GM23338 (cell line): ENCODE measurements at regions not wholly inside any gene's neighbourhood (a gene's known extent, or its start where the extent isn't known, plus 50 kb on each side); places are given as distances from the start of the nearest gene placed in this dataset.

Source experiments
- ATAC-seq: fragments of 200-7000 bp; cut with Tn5 transposase; 3 replicates; pipeline ENCODE4 v1.9.1; 2020
- DNase-seq: peaks from one replicate; pipeline ENCODE4 v3.0.0-alpha.2; 2015; ENCODE audit warnings: low spot score
- H2AFZ ChIP-seq: fragments of 200-600 bp; sonication (generic); 2 replicates; pipeline ENCODE4 v1.8.0; 2016; ENCODE audit warnings: antibody characterized with exemption, mild to moderate bottlenecking, moderate library complexity
- H3F3A ChIP-seq: fragments of 200-600 bp; sonication (generic); replicated peaks from 2 replicates; pipeline ENCODE4 v1.8.0; 2017; ENCODE audit warnings: antibody characterized with exemption, mixed run types, low read depth
- H3K27ac ChIP-seq: fragments of 200-600 bp; sonication (generic); 2 replicates; pipeline ENCODE4 v1.6.1; 2016; ENCODE audit warnings: low read depth
- H3K27me3 ChIP-seq: fragments of 200-600 bp; sonication (generic); 2 replicates; pipeline ENCODE4 v1.8.0; 2016; ENCODE audit warnings: mild to moderate bottlenecking, mixed run types, moderate library complexity; ENCODE audit not compliant: insufficient read depth
- H3K36me3 ChIP-seq: fragments of 200-600 bp; sonication (generic); 2 replicates; pipeline ENCODE4 v1.8.0; 2016; ENCODE audit warnings: mild to moderate bottlenecking; ENCODE audit not compliant: insufficient read depth
- H3K4me1 ChIP-seq: fragments of 200-600 bp; sonication (generic); 2 replicates; pipeline ENCODE4 v1.8.0; 2016; ENCODE audit warnings: mild to moderate bottlenecking, moderate library complexity; ENCODE audit not compliant: insufficient read depth
- H3K4me2 ChIP-seq: fragments of 200-600 bp; sonication (generic); 2 replicates; pipeline ENCODE4 v1.7.1; 2017; ENCODE audit warnings: mixed run types
- H3K4me3 ChIP-seq: fragments of 200-600 bp; sonication (generic); 2 replicates; pipeline ENCODE4 v1.6.1; 2016; ENCODE audit warnings: mixed run types
- H3K79me2 ChIP-seq: fragments of 200-600 bp; sonication (generic); replicated peaks from 2 replicates; pipeline ENCODE4 v1.8.0; 2017; ENCODE audit warnings: mild to moderate bottlenecking; ENCODE audit not compliant: insufficient read depth
- H3K9me2 ChIP-seq: fragments of 200-600 bp; sonication (generic); 2 replicates; pipeline ENCODE4 v1.8.0; 2017; ENCODE audit not compliant: insufficient read depth
- H4K20me1 ChIP-seq: fragments of 200-600 bp; sonication (generic); replicated peaks from 2 replicates; pipeline ENCODE4 v1.8.0; 2017; ENCODE audit warnings: mild to moderate bottlenecking; ENCODE audit not compliant: insufficient read depth
- H3K27ac Mint-ChIP-seq: 2 replicates; pipeline ENCODE4 v1.8.0; 2020; ENCODE audit warnings: inconsistent platforms, mild to moderate bottlenecking, moderate library complexity, mixed read lengths
- H3K27me3 Mint-ChIP-seq: 3 replicates; pipeline ENCODE4 v1.8.0; 2022; ENCODE audit warnings: low read depth, mild to moderate bottlenecking, moderate library complexity, mixed read lengths, inconsistent platforms; ENCODE audit not compliant: insufficient read depth, poor library complexity
- H3K36me3 Mint-ChIP-seq: 3 replicates; pipeline ENCODE4 v1.8.0; 2021; ENCODE audit warnings: low read depth, mild to moderate bottlenecking, inconsistent platforms, moderate library complexity, mixed read lengths
- H3K4me1 Mint-ChIP-seq: 3 replicates; pipeline ENCODE4 v1.8.0; 2020; ENCODE audit warnings: mild to moderate bottlenecking, inconsistent platforms, mixed read lengths
- H3K4me3 Mint-ChIP-seq: 3 replicates; pipeline ENCODE4 v1.8.0; 2021; ENCODE audit warnings: moderate library complexity, mild to moderate bottlenecking, inconsistent platforms, mixed read lengths
- H3K9me3 Mint-ChIP-seq: 3 replicates; pipeline ENCODE4 v1.8.0; 2020; ENCODE audit warnings: moderate library complexity, mild to moderate bottlenecking, inconsistent platforms, mixed read lengths
- CREB1 ChIP-seq: fragments of 250-450 bp; sonication (Bioruptor Pico); IDR thresholded peaks from 2 replicates; pipeline ENCODE4 v1.5.0; 2020; ENCODE audit warnings: low read depth, mild to moderate bottlenecking, moderate library complexity
- EZH2 ChIP-seq: fragments of 200-600 bp; sonication (generic); IDR thresholded peaks from one replicate; pipeline ENCODE4 v1.8.0; 2017; ENCODE audit warnings: antibody characterized with exemption, mild to moderate bottlenecking, low read depth; ENCODE audit not compliant: unreplicated experiment
- EZH2phosphoT487 ChIP-seq: fragments of 200-600 bp; sonication (generic); IDR thresholded peaks from one replicate; pipeline ENCODE4 v1.8.1; 2018; ENCODE audit warnings: antibody characterized with exemption; ENCODE audit not compliant: unreplicated experiment
- JUNB ChIP-seq: IDR thresholded peaks from one replicate; pipeline ENCODE4 v1.6.1; 2016; ENCODE audit warnings: antibody characterized with exemption; ENCODE audit not compliant: unreplicated experiment
- NANOG ChIP-seq: IDR thresholded peaks from 2 replicates; pipeline ENCODE4 v1.6.1; 2016; ENCODE audit warnings: antibody characterized with exemption, borderline replicate concordance
- POLR2AphosphoS5 ChIP-seq: IDR thresholded peaks from 2 replicates; pipeline ENCODE4 v1.6.1; 2016; ENCODE audit warnings: antibody characterized with exemption, low read depth
- STAT1 ChIP-seq: IDR thresholded peaks from one replicate; pipeline ENCODE4 v1.6.1; 2016; ENCODE audit warnings: antibody characterized with exemption; ENCODE audit not compliant: unreplicated experiment
- ZNF114 ChIP-seq: fragments of 250-450 bp; sonication (Bioruptor Pico); IDR thresholded peaks from 2 replicates; pipeline ENCODE4 v1.5.0; 2020; ENCODE audit warnings: mild to moderate bottlenecking, moderate library complexity
- ZNF331 ChIP-seq: fragments of 250-450 bp; sonication (Bioruptor Pico); IDR thresholded peaks from 2 replicates; pipeline ENCODE4 v1.5.0; 2020; ENCODE audit warnings: low read depth, mild to moderate bottlenecking, moderate library complexity
- TF ChIP-seq, protein P1 (sequence below), 2 experiments: fragments of 200-600 bp in 1 of 2; sonication (generic) in 1 of 2; conservative IDR thresholded peaks; 2 replicates each; pipeline versions ENCODE4 v1.5.1 to v1.6.1; 2016 to 2017; ENCODE audit warnings: antibody characterized with exemption in 2 of 2, low read depth in 2 of 2, mild to moderate bottlenecking in 2 of 2, moderate library complexity in 1 of 2
- TF ChIP-seq, protein P2 (sequence below): fragments of 250-450 bp; sonication (Bioruptor Pico); IDR thresholded peaks from 2 replicates; pipeline ENCODE4 v1.5.0; 2020; ENCODE audit warnings: mild to moderate bottlenecking, moderate library complexity

DNA sequence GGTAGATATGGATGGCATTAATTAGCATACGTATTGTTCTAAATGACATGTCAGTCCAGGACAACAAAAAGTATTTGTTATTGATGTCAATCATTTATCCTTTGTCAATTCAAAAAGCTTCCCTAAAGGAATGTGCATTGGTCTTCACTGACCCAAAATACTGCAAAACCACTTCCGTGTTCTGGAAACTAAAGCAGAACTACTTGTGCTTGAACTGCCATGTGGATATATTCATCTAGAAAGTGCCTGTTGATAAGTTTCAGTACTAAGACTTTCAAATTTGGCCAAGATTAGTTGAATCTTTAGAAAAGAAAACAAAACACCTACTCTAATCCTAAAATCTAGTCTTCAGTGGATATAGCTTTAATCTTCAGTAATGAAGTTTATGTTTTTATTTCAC lies 242.1 kb upstream of the PPP1R3A start:
- H3K4me3 ChIP-seq, result no peak overlapping the region
- H3K36me3 ChIP-seq, result no peaks in the 10 kb centered on the region
- peaks cover 7% of the 10 kb centered on the region for H3K4me1 ChIP-seq
- ATAC-seq (no peak), DNase-seq (no peak)
- Mint-ChIP-seq H3K36me3 (no peaks in the 10 kb centered on the region), H3K4me1 (peaks cover 13% of the 10 kb centered on the region), H3K27ac (no peak overlapping the region), H3K27me3 (no peaks in the 10 kb centered on the region), H3K9me3 (no peaks in the 10 kb centered on the region), H3K4me3 (no peak overlapping the region)
- no peaks in the 10 kb centered on the region for H3K9me2 ChIP-seq
- no peaks in the 10 kb centered on the region for H3K27me3 ChIP-seq
- H3K27ac ChIP-seq, result no peak overlapping the region
- no peak overlapping the region for H3K4me2 ChIP-seq
- no peaks in the 10 kb centered on the region for H4K20me1 ChIP-seq
- H2AFZ ChIP-seq, result no peak overlapping the region
- TF ChIP-seq, protein P1, sequence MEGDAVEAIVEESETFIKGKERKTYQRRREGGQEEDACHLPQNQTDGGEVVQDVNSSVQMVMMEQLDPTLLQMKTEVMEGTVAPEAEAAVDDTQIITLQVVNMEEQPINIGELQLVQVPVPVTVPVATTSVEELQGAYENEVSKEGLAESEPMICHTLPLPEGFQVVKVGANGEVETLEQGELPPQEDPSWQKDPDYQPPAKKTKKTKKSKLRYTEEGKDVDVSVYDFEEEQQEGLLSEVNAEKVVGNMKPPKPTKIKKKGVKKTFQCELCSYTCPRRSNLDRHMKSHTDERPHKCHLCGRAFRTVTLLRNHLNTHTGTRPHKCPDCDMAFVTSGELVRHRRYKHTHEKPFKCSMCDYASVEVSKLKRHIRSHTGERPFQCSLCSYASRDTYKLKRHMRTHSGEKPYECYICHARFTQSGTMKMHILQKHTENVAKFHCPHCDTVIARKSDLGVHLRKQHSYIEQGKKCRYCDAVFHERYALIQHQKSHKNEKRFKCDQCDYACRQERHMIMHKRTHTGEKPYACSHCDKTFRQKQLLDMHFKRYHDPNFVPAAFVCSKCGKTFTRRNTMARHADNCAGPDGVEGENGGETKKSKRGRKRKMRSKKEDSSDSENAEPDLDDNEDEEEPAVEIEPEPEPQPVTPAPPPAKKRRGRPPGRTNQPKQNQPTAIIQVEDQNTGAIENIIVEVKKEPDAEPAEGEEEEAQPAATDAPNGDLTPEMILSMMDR (conservative IDR thresholded peaks at IDR 0.05; ENCODE audit: low read depth in 2 of 2), result no peak
- TF ChIP-seq EZH2 (no peak), EZH2phosphoT487 (no peak), JUNB (no peak), ZNF331 (CRISPR knock-in tag) (no peak)
- H3K79me2 ChIP-seq, result no peaks in the 10 kb centered on the region
- no peaks in the 10 kb centered on the region for H3F3A ChIP-seq

DNA sequence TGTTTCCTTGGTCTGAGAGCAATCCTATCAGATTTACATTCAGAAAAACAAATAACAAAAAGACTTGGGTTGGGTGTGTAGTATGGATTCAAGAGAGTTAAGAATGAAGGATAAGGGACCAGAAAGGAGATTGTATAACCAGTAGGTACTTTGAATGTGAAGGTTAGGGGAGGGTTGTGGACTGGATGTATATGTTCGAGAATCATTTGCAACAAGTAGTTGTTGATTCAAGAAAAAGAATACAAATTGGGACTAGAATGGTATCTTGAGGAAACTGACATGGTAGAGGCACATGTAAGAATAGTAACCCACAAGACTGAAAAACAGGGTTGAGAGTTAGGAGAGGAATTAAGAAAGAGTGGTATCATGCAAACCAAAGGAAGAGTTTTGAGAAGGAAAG lies 240.0 kb upstream of the PPP1R3A start:
- DNase-seq (no peak), ATAC-seq (no peak)
- Histone ChIP-seq H3K27ac (no peak overlapping the region), H2AFZ (no peak overlapping the region), H3K79me2 (no peaks in the 10 kb centered on the region), H3K4me2 (no peak overlapping the region), H4K20me1 (no peaks in the 10 kb centered on the region), H3K4me3 (no peak overlapping the region), H3K36me3 (no peaks in the 10 kb centered on the region), H3F3A (no peaks in the 10 kb centered on the region), H3K9me2 (no peaks in the 10 kb centered on the region), H3K27me3 (no peaks in the 10 kb centered on the region), H3K4me1 (peaks cover 26% of the 10 kb centered on the region)
- Mint-ChIP-seq H3K36me3 (no peaks in the 10 kb centered on the region), H3K27me3 (no peaks in the 10 kb centered on the region), H3K27ac (no peak overlapping the region), H3K9me3 (no peaks in the 10 kb centered on the region), H3K4me3 (no peak overlapping the region), H3K4me1 (peaks cover 27% of the 10 kb centered on the region)
- TF ChIP-seq, protein P1 (conservative IDR thresholded peaks at IDR 0.05; ENCODE audit: low read depth in 2 of 2), result no peak
- TF ChIP-seq JUNB, result no peak
- no peak for TF ChIP-seq POLR2AphosphoS5
- TF ChIP-seq STAT1, result no peak
- TF ChIP-seq CREB1 (CRISPR knock-in tag), result no peak
- TF ChIP-seq EZH2, result no peak
- TF ChIP-seq NANOG, result no peak
- TF ChIP-seq EZH2phosphoT487, result no peak
- TF ChIP-seq, protein P2, sequence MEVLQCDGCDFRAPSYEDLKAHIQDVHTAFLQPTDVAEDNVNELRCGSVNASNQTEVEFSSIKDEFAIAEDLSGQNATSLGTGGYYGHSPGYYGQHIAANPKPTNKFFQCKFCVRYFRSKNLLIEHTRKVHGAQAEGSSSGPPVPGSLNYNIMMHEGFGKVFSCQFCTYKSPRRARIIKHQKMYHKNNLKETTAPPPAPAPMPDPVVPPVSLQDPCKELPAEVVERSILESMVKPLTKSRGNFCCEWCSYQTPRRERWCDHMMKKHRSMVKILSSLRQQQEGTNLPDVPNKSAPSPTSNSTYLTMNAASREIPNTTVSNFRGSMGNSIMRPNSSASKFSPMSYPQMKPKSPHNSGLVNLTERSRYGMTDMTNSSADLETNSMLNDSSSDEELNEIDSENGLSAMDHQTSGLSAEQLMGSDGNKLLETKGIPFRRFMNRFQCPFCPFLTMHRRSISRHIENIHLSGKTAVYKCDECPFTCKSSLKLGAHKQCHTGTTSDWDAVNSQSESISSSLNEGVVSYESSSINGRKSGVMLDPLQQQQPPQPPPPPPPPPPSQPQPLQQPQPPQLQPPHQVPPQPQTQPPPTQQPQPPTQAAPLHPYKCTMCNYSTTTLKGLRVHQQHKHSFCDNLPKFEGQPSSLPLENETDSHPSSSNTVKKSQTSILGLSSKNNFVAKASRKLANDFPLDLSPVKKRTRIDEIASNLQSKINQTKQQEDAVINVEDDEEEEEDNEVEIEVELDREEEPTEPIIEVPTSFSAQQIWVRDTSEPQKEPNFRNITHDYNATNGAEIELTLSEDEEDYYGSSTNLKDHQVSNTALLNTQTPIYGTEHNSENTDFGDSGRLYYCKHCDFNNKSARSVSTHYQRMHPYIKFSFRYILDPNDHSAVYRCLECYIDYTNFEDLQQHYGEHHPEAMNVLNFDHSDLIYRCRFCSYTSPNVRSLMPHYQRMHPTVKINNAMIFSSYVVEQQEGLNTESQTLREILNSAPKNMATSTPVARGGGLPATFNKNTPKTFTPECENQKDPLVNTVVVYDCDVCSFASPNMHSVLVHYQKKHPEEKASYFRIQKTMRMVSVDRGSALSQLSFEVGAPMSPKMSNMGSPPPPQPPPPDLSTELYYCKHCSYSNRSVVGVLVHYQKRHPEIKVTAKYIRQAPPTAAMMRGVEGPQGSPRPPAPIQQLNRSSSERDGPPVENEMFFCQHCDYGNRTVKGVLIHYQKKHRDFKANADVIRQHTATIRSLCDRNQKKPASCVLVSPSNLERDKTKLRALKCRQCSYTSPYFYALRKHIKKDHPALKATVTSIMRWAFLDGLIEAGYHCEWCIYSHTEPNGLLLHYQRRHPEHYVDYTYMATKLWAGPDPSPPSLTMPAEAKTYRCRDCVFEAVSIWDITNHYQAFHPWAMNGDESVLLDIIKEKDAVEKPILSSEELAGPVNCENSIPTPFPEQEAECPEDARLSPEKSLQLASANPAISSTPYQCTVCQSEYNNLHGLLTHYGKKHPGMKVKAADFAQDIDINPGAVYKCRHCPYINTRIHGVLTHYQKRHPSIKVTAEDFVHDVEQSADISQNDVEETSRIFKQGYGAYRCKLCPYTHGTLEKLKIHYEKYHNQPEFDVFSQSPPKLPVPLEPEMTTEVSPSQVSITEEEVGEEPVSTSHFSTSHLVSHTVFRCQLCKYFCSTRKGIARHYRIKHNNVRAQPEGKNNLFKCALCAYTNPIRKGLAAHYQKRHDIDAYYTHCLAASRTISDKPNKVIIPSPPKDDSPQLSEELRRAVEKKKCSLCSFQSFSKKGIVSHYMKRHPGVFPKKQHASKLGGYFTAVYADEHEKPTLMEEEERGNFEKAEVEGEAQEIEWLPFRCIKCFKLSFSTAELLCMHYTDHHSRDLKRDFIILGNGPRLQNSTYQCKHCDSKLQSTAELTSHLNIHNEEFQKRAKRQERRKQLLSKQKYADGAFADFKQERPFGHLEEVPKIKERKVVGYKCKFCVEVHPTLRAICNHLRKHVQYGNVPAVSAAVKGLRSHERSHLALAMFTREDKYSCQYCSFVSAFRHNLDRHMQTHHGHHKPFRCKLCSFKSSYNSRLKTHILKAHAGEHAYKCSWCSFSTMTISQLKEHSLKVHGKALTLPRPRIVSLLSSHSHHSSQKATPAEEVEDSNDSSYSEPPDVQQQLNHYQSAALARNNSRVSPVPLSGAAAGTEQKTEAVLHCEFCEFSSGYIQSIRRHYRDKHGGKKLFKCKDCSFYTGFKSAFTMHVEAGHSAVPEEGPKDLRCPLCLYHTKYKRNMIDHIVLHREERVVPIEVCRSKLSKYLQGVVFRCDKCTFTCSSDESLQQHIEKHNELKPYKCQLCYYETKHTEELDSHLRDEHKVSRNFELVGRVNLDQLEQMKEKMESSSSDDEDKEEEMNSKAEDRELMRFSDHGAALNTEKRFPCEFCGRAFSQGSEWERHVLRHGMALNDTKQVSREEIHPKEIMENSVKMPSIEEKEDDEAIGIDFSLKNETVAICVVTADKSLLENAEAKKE (CRISPR knock-in tag), result no peak
- no peak for TF ChIP-seq ZNF114 (CRISPR knock-in tag)
